CD4-positive, alpha-beta T cell treated with Interleukin-10 for 1 hour (primary cell): ENCODE measurements at regions not wholly inside any gene's neighbourhood (a gene's known extent, or its start where the extent isn't known, plus 50 kb on each side); places are given as distances from the start of the nearest gene placed in this dataset.
"Not testable (repeated sequence)": the region's sequence is repeated elsewhere in the genome, so short reads cannot be mapped to it uniquely, and the experiment has no call there.

Source experiments
- DNase-seq: peaks from one replicate; pipeline ENCODE4 v3.0.0-alpha.2; 2020

DNA sequence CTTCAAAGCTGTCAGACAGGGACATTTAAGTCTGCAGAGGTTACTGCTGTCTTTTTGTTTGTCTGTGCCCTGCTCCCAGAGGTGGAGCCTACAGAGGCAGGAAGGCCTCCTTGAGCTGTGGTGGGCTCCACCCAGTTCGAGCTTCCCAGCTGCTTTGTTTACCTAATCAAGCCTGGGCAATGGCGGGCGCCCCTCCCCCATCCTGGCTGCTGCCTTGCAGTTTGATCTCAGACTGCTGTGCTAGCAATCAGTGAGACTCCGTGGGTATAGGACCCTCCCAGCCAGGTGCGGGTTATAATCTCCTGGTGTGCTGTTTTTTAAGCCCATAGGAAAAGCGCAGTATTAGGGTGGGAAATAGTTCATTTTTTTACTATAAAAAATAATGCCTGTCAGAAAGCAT, 894.2 kb downstream of the EFNA5 start:
- not testable (repeated sequence) for DNase-seq

GRCh38 chr5:106768392-106768791, 902.3 kb downstream of the EFNA5 start:
- no peak for DNase-seq

DNA sequence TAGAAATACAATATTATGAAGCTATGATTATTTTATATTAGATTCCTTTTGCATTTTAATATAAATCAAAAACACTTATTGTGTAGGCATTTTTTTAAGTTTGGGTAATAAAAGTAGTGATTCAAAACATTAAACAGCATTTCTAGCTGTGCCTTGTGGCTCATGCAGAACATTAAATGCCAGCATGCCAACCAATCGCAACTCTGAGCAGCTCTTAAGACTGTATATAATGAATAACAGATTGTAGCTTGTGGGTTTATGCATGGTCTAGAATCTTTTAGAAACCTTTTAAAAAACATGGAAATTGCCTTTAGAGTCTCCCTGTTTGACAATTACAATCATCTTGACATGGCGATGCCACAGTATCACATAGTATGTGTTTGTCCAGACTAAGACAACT, 903.8 kb downstream of the EFNA5 start:
- no peak for DNase-seq

DNA sequence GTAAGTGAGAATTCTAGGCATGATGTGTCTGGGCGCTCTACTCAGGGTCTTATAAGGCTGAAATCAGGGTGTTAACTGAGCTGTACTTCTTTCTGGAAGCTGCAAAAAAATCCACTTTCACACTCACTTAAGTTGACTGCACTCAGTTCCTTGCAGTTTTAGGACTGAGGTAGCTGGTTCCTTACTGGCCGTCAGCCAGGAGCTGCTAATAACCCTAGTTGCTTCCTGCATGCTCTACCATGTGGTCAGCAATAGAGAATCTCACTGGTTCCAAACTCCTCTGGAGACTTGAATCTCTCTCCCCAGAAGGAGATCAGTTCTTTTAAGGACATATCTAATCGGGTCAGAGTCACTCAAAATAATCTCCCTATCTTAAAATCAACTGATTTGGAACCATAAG, 911.2 kb downstream of the EFNA5 start:
- DNase-seq = no peak

GRCh38 chr5:106759152-106759551, 911.6 kb downstream of the EFNA5 start:
- DNase-seq = no peak

GRCh38 chr5:106757672-106758071, 913.1 kb downstream of the EFNA5 start:
- DNase-seq = no peak

- DNase-seq = no peak
Observed at GRCh38 chr5:106755789-106756188, 914.9 kb downstream of the EFNA5 start.

GRCh38 chr5:106755066-106755465, 915.7 kb downstream of the EFNA5 start:
- no peak for DNase-seq

DNA sequence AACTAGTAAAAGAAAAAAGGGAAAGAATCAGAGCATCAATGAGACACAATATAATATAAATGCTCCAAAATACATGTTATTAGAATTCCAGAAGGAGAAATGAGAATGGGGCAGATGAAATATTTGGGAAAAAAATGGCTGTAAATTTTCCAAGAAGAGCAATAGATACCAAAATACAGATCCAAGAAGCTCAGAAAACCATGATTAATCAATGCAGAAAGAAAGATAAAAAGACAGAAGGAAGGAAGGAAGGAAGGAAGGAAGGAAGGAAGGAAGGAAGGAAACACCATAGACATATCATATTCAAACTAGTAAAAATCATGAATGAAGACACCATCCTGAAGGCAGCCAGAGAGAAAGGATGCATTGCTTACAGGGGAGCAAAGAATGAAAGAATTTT, 920.9 kb downstream of the EFNA5 start:
- no peak for DNase-seq

GRCh38 chr5:106739127-106739526, 931.6 kb downstream of the EFNA5 start:
- DNase-seq = no peak

DNA sequence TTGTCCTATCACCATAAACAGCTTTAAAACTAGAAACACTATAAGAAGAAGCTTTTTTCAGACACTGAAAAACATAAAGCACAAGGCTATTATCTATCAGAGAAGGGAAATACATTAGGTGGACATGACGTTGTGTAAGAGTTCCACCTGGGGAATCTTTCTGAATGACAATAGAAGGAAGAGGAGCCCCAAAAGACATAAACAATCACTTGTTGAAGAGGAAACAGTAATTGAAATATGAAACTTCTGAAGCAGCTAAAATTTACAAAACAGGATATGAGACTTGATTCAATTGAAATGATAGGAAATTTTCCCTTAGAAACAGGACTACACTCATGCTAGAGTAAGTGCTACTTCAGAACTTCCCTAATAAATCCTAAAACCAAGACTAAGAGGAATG, 933.6 kb downstream of the EFNA5 start:
- no peak for DNase-seq

DNA sequence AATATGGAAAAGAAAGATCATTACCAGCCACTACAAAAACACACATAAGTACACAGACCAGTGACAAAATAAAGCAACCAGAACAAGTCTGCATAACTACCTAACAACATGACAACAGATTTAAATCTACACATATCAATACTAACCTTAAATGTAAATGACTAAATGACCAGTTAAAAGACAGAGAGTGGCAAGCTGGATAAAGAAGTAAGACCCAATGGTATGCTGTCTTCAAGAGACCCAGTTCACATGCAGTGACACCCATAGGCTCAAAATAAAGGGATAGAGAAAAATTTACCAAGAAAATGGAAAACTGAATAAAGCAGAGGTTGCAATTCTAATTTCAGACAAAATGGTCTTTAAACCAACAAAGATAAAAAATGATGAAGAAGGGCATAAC, 938.1 kb downstream of the EFNA5 start:
- DNase-seq = no peak

- DNase-seq = no peak
Observed at GRCh38 chr5:106730912-106731311, 939.8 kb downstream of the EFNA5 start.

DNA sequence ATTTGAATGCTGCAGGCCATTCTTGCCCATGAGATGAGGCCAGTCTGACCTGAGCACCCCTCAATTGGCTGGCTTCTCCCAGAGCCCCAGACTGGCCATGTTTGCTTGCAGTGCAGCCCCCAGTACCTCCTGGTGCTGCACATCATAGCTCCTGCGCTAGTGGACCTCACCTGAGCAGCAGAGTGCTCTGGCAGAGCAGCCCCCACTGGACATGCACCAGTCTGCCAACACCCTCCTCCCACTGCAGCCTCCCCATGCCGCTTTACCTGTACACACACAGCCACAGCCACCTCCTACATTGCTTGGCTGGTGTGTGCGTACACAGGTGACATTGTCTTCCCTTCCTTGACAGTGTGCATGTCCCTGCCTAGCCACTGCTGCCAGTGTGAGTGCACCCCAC, 940.2 kb downstream of the EFNA5 start:
- DNase-seq = no peak

GRCh38 chr5:106728208-106728607, 942.5 kb downstream of the EFNA5 start:
- no peak for DNase-seq

- DNase-seq = no peak
Observed at GRCh38 chr5:106727071-106727470, 943.7 kb downstream of the EFNA5 start.

DNA sequence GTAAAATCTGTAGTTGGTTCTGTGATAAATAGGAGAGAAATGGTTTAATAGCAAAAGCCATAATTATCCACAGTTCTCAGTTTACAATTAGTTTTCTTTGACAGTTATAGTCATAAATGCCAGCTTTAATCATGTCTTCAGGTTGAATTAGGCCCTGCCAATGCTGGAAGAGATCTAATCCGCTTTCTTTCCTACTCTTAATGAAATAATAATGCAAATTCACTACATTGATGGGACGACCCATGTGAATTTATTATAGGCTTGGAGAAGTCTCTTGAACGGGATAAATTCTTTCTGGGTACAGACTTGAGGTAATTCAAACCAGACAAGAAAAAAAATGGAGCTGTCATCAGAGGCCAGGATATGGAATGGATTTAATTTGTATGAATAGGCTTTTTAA, 950.4 kb downstream of the EFNA5 start:
- no peak for DNase-seq

DNA sequence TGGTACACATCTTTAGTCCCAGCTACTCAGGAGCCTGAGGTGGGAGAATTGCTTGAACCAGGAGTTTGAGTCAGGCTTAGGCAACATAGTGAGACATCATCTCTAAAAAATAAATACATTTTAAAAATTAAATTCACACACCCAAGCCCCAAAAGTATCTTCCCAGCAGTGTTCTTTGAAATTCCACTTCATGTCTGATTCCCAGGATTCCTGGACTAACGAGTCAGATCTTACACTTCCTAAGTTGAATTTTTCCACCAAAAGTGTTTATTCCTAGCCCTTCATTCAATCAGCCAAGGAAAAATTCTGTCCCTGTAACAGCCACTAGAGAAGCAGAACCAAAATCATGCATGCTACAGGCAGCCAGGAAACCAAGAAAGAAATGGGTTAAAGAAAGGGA, 970.9 kb downstream of the EFNA5 start:
- no peak for DNase-seq

GRCh38 chr5:106699198-106699597, 971.5 kb downstream of the EFNA5 start:
- no peak for DNase-seq

DNA sequence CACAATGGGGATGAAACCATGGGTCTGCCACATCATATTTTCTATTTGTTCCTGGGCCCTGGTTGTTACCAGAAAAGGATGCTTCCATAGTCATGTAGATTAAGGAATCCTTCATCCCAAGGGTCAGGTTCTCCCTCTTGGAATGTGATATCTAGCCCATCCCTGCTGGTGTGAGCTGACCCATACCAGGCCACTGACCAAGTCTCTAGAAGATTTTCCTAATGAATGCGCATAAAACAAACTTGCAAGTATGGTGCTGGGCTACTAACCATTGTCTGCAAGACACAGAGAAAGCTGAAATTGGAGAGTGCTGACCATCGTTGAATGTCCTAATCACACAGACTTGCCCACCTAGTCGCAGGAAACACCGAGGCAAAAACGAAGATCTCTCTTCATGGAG, 972.6 kb downstream of the EFNA5 start:
- DNase-seq = no peak

GRCh38 chr5:106691701-106692100, 979.0 kb downstream of the EFNA5 start:
- DNase-seq = no peak

DNA sequence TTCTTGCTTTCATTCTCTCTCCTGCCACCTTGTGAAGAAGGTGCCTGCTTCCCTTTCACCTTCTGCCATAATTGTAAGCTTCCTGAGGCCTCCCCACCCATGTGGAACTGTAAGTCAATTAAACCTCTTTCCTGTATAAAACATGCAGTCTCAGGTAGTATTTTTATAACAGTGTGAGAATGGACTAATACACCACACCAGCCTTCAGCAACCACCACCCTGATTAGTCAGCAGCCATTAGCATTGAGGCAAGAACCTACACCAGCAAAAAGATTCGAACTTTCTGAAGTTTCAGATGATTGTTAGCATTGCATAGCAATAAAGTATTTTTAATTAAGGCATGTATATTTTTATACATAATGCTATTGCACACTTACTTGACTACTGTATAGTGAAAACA, 980.2 kb downstream of the EFNA5 start:
- no peak for DNase-seq

DNA sequence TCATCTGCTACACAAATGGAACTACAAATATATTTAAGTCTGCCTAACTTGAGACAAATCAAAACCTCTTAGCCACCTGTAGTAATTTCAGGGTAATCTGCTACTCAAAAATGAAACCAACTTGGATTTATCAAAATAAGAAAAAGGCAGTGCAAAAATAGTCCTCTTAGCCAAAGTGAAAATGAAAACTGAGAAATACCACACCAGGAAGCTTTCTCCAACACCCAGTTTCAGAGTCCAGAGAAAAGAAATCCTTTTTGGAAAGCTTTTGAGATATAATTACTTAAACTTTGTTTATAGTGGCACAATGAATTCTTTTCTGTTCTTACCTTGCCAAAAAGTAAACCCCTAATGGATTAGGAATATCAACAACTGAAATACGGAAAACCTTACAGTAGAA, 990.4 kb downstream of the EFNA5 start:
- DNase-seq = no peak

GRCh38 chr5:106677057-106677456, 993.7 kb downstream of the EFNA5 start:
- no peak for DNase-seq

DNA sequence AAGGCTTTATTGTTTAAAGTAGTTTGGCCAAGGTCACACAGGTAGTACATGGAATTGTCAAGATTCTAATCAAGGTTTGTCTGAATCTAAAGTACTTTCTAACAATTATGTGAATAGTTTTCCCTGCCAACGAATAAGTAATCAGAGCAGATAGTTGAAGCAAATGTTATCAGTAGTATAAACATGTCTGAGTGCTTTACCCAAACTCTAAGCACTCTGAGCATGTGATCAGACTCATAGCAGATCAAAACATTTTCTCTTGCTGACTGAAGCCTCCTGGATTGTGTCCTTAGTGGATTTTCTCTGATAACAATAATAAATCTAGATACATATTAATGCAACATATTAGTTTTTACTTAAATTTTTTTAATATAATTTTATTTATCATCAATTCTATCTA, 995.0 kb downstream of the EFNA5 start:
- no peak for DNase-seq

DNA sequence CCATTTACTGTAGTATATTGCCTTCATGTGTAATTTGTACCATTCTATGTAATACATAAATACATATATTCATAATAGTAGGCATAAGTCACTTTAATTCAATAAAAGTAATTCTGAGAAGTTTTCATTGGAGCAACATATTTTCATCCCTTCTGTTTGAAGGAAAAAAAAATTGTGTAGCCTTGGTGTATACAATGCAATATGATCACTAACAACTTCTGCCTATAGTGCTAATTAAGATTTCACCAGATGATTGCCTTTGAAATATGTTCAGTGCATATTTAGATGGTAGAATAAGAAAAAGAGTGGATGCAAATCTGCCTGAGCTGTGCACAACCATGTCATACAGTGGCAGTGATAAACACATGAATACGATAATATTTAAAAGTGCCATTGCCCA, 996.8 kb downstream of the EFNA5 start:
- DNase-seq = no peak
